GM12891 (cell line): ENCODE measurements at regions not wholly inside any gene's neighbourhood (a gene's known extent, or its start where the extent isn't known, plus 50 kb on each side); places are given as distances from the start of the nearest gene placed in this dataset.
"Not testable (repeated sequence)": the region's sequence is repeated elsewhere in the genome, so short reads cannot be mapped to it uniquely, and the experiment has no call there.

Experiments
- POLR2A ChIP-seq: IDR thresholded peaks from 2 replicates; pipeline ENCODE4 v1.6.1; 2011; ENCODE audit warnings: low read depth, low read length, control low read depth
- POLR2AphosphoS5 ChIP-seq: IDR thresholded peaks from 2 replicates; pipeline ENCODE4 v1.6.1; 2011; ENCODE audit warnings: low read depth, low read length, control low read depth

DNA sequence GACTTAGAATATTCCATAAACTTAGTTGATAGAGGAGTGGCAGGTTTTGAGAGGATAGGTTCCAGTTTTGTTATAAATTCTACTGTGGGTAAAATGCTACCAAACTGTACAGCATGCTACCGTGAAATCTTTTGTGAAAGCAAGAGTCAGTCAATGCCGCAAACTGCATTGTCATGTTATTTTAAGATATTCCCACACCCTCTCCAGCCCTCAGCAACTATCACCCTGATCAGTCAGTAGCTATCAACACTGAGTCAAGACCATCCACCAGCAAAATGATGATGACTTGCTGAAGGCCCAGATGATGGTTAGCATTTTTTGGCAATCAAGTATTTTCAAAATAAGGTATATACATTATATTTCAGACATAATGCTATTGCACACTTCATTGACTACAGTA lies 182.4 kb upstream of the ZNF337 start:
- TF ChIP-seq POLR2A, POLR2AphosphoS5: not testable (repeated sequence)
